Activated CD4-positive, alpha-beta memory T cell treated with anti-CD3 and anti-CD28 coated beads for 36 hours (primary cell): ENCODE measurements at regions not wholly inside any gene's neighbourhood (a gene's known extent, or its start where the extent isn't known, plus 50 kb on each side); places are given as distances from the start of the nearest gene placed in this dataset.
"Not testable (repeated sequence)": the region's sequence is repeated elsewhere in the genome, so short reads cannot be mapped to it uniquely, and the experiment has no call there.

Experiments
- CTCF ChIA-PET: fragments of 350-600 bp; sonication (Branson Sonifier 250); formaldehyde crosslinking; loops from one replicate; lab custom pipeline; 2021; ENCODE audit warnings: antibody characterized with exemption, inconsistent platforms; lab: Charles Lee
- POLR2A ChIA-PET: fragments of 350-600 bp; sonication (Branson Sonifier 250); formaldehyde crosslinking; loops from one replicate; lab custom pipeline; 2021; ENCODE audit warnings: antibody characterized with exemption; lab: Charles Lee
- DNase-seq: peaks from one replicate; pipeline ENCODE4 v3.0.0-alpha.2; 2020
- H3K27ac Mint-ChIP-seq: one replicate; pipeline ENCODE4 v1.8.0; 2021; ENCODE audit warnings: mixed read lengths
- H3K27me3 Mint-ChIP-seq: one replicate; pipeline ENCODE4 v1.8.0; 2021; ENCODE audit warnings: mixed read lengths
- H3K36me3 Mint-ChIP-seq: one replicate; pipeline ENCODE4 v1.8.0; 2021; ENCODE audit warnings: mixed read lengths
- H3K4me1 Mint-ChIP-seq: one replicate; pipeline ENCODE4 v1.8.0; 2021; ENCODE audit warnings: low read depth, mixed read lengths
- H3K4me3 Mint-ChIP-seq: one replicate; pipeline ENCODE4 v1.8.0; 2021; ENCODE audit warnings: mild to moderate bottlenecking, mixed read lengths
- H3K9me3 Mint-ChIP-seq: one replicate; pipeline ENCODE4 v1.8.0; 2021; ENCODE audit warnings: mixed read lengths
- intact Hi-C: fragments of 100-400 bp; cut with micrococcal nuclease; formaldehyde crosslinking; loops from one replicate; pipeline ENCODE4 v1.15.1; 2023

DNA sequence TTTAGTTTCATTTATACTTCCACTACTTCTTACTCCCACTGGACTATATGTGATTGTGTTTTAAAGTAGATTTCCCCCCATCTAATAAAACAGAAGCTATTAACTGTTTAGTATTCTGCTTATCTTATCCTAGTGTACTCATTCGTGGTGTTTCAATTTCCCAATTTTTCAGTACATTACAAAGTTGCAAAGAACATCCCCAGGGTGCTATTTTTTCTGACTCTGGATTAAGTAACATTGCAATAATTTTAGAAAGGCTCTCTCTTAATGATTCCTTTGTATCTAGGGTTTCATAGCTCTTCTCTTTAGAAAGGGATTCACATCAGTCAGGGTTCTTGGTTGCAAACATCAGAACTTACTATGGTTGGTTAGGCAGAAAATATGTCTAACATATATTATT lies 317.9 kb upstream of the DIPK2B start:
- ChIA-PET CTCF (no interaction called here), POLR2A (no interaction called here)
- intact Hi-C loops: loop anchor here (5.0 to 10.0 kb wide), 4 partner anchors 104 to 334 kb away; no protein-coding TSS in a partner anchor

GRCh38 chrX:45517090-45517973 lies 316.7 kb upstream of the DIPK2B start:
- intact Hi-C loops: loop anchor here (5.0 to 10.0 kb wide), 4 partner anchors 105 to 335 kb away; no protein-coding TSS in a partner anchor
- no peaks in the 10 kb centered on the region for H3K9me3 Mint-ChIP-seq

More for the DNA sequence above, 317.9 kb upstream of the DIPK2B start:
- Mint-ChIP-seq H3K9me3 (no peaks in the 10 kb centered on the region), H3K27me3 (peaks cover 3% of the 10 kb centered on the region), H3K4me1 (peaks cover 17% of the 10 kb centered on the region), H3K36me3 (no peaks in the 10 kb centered on the region), H3K4me3 (no peak overlapping the region), H3K27ac (no peak overlapping the region)
- DNase-seq: no peak

GRCh38 chrX:45515262-45516215 lies 314.9 kb upstream of the DIPK2B start:
- Mint-ChIP-seq H3K9me3 (no peaks in the 10 kb centered on the region), H3K27me3 (peaks cover 3% of the 10 kb centered on the region), H3K27ac (peak overlapping the region; percentile 49), H3K4me3 (no peak overlapping the region), H3K4me1 (peaks cover 17% of the 10 kb centered on the region), H3K36me3 (no peaks in the 10 kb centered on the region)
- CTCF ChIA-PET: interaction anchor here (0.5 to 1.8 kb wide), 11 partner anchors 9 to 1180 kb away, joined by 3 to 4 read pairs (median 3); no protein-coding TSS in a partner anchor
- DNase-seq: peak; percentile 53
- POLR2A ChIA-PET: interaction anchor here (1.0 to 1.3 kb wide), 2 partner anchors 239 to 244 kb away, joined by 3 read pairs; no protein-coding TSS in a partner anchor
- intact Hi-C loops: loop anchor here (1.0 to 10.0 kb wide), 6 partner anchors 69 to 861 kb away; no protein-coding TSS in a partner anchor

More at GRCh38 chrX:45517090-45517973, 316.7 kb upstream of the DIPK2B start:
- Mint-ChIP-seq H3K36me3 (no peaks in the 10 kb centered on the region), H3K27ac (no peak overlapping the region), H3K4me3 (no peak overlapping the region), H3K27me3 (peaks cover 3% of the 10 kb centered on the region), H3K4me1 (peaks cover 17% of the 10 kb centered on the region)
- ChIA-PET CTCF (interaction anchor here (0.6 to 1.8 kb wide), 2 partner anchors 138 to 227 kb away, joined by 3 to 4 read pairs; no protein-coding TSS in a partner anchor), POLR2A (no interaction called here)
- no peak for DNase-seq

GRCh38 chrX:45513042-45513441 lies 312.4 kb upstream of the DIPK2B start:
- intact Hi-C loops: loop anchor here (10.0 kb wide), 1 partner anchor 202 kb away; no protein-coding TSS in a partner anchor

DNA sequence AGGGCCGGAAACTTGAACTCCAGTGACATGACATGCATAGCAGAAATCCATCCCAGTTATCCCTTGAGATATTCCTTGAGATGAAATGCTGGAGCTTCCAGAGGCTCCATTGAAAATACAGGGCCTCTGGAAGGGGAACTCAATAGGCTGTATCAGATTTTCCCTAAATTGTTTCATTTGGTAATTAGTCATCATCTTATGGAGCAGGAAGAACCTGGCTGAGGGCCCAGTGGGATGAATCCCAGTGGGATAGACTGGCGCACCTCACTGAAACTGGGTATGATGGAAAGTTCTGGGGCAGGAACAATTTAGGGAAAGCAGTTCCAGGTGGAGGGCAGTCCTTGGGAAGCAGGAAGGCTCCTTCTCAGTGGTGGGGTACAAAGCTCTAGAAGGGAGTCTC lies 307.8 kb upstream of the DIPK2B start:
- no peaks in the 10 kb centered on the region for H3K36me3 Mint-ChIP-seq
- no peaks in the 10 kb centered on the region for H3K9me3 Mint-ChIP-seq
- H3K4me1 Mint-ChIP-seq: peaks cover 12% of the 10 kb centered on the region
- H3K4me3 Mint-ChIP-seq: no peak overlapping the region
- intact Hi-C loops: no loop called here
- POLR2A ChIA-PET: no interaction called here
- H3K27ac Mint-ChIP-seq: no peak overlapping the region
- DNase-seq: no peak
- H3K27me3 Mint-ChIP-seq: no peaks in the 10 kb centered on the region
- CTCF ChIA-PET: no interaction called here

More at GRCh38 chrX:45513042-45513441, 312.4 kb upstream of the DIPK2B start:
- peaks cover 3% of the 10 kb centered on the region for H3K27me3 Mint-ChIP-seq
- CTCF ChIA-PET: no interaction called here
- H3K4me3 Mint-ChIP-seq: no peak overlapping the region
- H3K9me3 Mint-ChIP-seq: no peaks in the 10 kb centered on the region
- H3K36me3 Mint-ChIP-seq: no peaks in the 10 kb centered on the region
- peaks cover 17% of the 10 kb centered on the region for H3K4me1 Mint-ChIP-seq
- no peak for DNase-seq
- POLR2A ChIA-PET: interaction anchor here (0.7 kb wide), 1 partner anchor 167 kb away, joined by 3 read pairs; no protein-coding TSS in a partner anchor
- no peak overlapping the region for H3K27ac Mint-ChIP-seq

DNA sequence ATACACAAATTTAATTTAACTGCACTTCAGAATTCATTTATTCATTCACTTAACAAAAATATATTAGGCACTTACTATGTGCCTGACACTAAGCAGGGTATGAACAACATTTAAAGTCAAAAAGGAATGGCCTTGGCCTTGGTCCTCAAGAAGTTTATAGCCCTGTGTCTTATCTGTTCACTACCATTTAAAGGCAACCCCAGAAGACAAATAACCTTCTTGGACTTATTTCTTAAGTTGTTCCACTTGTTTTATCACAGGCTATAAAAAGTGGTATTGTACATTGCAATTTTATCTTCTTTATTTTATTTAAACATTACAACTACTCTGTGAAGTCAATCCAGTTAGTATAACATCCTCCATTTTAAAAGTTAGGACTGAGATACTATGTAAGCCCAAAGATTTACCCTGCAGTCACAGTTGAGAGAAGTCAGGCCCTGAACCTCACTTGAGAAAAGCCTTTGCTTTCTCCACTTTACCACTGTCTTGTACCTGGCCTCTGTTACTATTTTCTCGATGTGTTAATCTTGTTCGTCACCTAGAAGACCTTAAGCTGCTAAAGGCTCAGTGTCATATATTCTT lies 305.6 kb upstream of the DIPK2B start:
- H3K4me1 Mint-ChIP-seq: peaks cover 12% of the 10 kb centered on the region
- POLR2A ChIA-PET: no interaction called here
- H3K4me3 Mint-ChIP-seq: no peak overlapping the region
- no peaks in the 10 kb centered on the region for H3K36me3 Mint-ChIP-seq
- no peak for DNase-seq
- CTCF ChIA-PET: no interaction called here
- no peaks in the 10 kb centered on the region for H3K9me3 Mint-ChIP-seq
- peaks cover 2% of the 10 kb centered on the region for H3K27me3 Mint-ChIP-seq
- no peak overlapping the region for H3K27ac Mint-ChIP-seq
- intact Hi-C loops: no loop called here

GRCh38 chrX:45505214-45505613 lies 304.5 kb upstream of the DIPK2B start:
- ChIA-PET CTCF (no interaction called here), POLR2A (no interaction called here)
- Mint-ChIP-seq H3K27ac (no peak overlapping the region), H3K4me1 (peaks cover 12% of the 10 kb centered on the region), H3K4me3 (no peak overlapping the region), H3K9me3 (no peaks in the 10 kb centered on the region), H3K27me3 (peaks cover 4% of the 10 kb centered on the region), H3K36me3 (no peaks in the 10 kb centered on the region)
- DNase-seq: peak; percentile 15
- intact Hi-C loops: no loop called here

- H3K36me3 Mint-ChIP-seq, intact Hi-C loops, H3K27ac Mint-ChIP-seq, H3K4me3 Mint-ChIP-seq, CTCF ChIA-PET, DNase-seq, H3K27me3 Mint-ChIP-seq, POLR2A ChIA-PET, H3K9me3 Mint-ChIP-seq: not testable (repeated sequence)
- H3K4me1 Mint-ChIP-seq: peaks cover 12% of the 10 kb centered on the region
Measured at GRCh38 chrX:45503787-45504362, 303.2 kb upstream of the DIPK2B start.

- ChIA-PET POLR2A (no interaction called here), CTCF (no interaction called here)
- no peak overlapping the region for H3K27ac Mint-ChIP-seq
- peaks cover 7% of the 10 kb centered on the region for H3K27me3 Mint-ChIP-seq
- no peaks in the 10 kb centered on the region for H3K9me3 Mint-ChIP-seq
- H3K4me3 Mint-ChIP-seq: no peak overlapping the region
- no peaks in the 10 kb centered on the region for H3K36me3 Mint-ChIP-seq
- intact Hi-C loops: no loop called here
- DNase-seq: no peak
- H3K4me1 Mint-ChIP-seq: peaks cover 12% of the 10 kb centered on the region
Measured at GRCh38 chrX:45502396-45502795, 301.7 kb upstream of the DIPK2B start.

DNA sequence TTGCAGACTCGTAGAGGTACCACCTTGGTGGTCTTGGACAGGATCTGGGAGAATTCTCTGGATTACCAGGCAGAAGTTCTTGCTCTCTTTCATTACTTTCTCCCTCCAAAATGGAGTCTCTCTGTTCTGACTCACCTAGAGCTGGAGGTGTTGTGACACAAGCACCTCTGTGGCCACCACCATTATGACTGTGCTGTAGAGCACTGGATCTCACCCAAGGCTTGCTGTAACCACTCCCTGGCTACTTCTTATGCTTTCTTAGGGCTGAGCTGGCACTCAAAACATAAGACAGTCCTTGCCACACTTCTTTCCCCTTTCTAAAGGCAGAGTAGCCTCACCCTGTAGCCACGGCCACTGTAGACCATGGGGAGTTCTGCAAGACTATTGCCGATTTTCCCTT lies 296.6 kb upstream of the DIPK2B start:
- Mint-ChIP-seq H3K27ac (no peak overlapping the region), H3K36me3 (peaks cover 2% of the 10 kb centered on the region), H3K9me3 (peaks cover 22% of the 10 kb centered on the region), H3K27me3 (peaks cover 6% of the 10 kb centered on the region), H3K4me3 (no peak overlapping the region), H3K4me1 (no peaks in the 10 kb centered on the region)
- ChIA-PET CTCF (no interaction called here), POLR2A (no interaction called here)
- DNase-seq: peak; percentile 20
- intact Hi-C loops: no loop called here

DNA sequence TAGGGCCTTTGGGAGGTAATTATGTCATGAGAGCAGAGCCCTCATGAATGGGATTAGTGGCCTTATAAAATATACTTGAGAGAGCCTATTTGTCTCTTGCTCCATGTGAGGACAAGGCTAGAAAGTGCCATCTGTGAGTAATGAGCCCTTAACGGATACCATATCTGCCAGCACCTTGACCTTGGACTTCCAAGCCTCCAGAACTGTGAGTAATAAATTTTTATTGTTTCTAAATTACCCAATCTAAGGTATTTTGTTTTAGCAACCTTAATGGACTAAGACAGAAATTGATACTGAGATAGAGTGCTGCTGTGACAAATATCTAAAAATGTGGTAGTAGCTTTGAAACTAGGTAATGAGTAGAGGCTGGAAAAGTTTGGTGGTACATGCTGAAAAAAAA lies 285.0 kb upstream of the DIPK2B start:
- ChIA-PET CTCF (no interaction called here), POLR2A (no interaction called here)
- intact Hi-C loops: no loop called here
- no peaks in the 10 kb centered on the region for H3K27me3 Mint-ChIP-seq
- no peaks in the 10 kb centered on the region for H3K9me3 Mint-ChIP-seq
- no peak overlapping the region for H3K4me3 Mint-ChIP-seq
- no peak overlapping the region for H3K27ac Mint-ChIP-seq
- H3K36me3 Mint-ChIP-seq: no peaks in the 10 kb centered on the region
- H3K4me1 Mint-ChIP-seq: peaks cover 5% of the 10 kb centered on the region
- no peak for DNase-seq
